GM12872 (cell line): ENCODE measurements at regions not wholly inside any gene's neighbourhood (a gene's known extent, or its start where the extent isn't known, plus 50 kb on each side); places are given as distances from the start of the nearest gene placed in this dataset.

ENCODE experiments used
- CTCF ChIP-seq: IDR thresholded peaks from 3 replicates; pipeline ENCODE4 v1.5.1; 2011; ENCODE audit warnings: low read depth, mild to moderate bottlenecking, low read length, moderate library complexity; ENCODE audit not compliant: insufficient read depth

GRCh38 chr3:177538750-177539730, 341.8 kb upstream of the TBL1XR1 start:
- no peak for TF ChIP-seq CTCF

DNA sequence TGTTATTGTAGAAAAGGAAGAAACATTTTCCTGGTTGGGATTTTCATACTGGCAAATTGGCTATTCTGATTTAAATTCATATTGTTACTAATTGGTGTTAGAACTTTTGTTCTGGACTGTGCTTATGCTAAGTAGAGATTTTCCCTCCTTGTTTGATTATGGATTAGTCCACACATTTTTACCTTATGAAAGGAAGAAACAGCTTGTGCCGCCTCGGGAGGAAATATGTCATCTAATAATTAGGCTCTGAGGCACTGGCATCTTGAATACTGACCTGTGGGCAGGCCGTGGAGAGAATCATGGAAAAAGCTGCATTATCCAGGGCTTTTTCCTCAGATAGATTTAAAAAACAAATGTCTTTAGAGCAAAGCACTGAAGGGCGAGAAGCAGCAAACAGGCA, 344.3 kb upstream of the TBL1XR1 start:
- no peak for TF ChIP-seq CTCF

GRCh38 chr3:177545964-177546363, 348.7 kb upstream of the TBL1XR1 start:
- TF ChIP-seq CTCF: no peak

DNA sequence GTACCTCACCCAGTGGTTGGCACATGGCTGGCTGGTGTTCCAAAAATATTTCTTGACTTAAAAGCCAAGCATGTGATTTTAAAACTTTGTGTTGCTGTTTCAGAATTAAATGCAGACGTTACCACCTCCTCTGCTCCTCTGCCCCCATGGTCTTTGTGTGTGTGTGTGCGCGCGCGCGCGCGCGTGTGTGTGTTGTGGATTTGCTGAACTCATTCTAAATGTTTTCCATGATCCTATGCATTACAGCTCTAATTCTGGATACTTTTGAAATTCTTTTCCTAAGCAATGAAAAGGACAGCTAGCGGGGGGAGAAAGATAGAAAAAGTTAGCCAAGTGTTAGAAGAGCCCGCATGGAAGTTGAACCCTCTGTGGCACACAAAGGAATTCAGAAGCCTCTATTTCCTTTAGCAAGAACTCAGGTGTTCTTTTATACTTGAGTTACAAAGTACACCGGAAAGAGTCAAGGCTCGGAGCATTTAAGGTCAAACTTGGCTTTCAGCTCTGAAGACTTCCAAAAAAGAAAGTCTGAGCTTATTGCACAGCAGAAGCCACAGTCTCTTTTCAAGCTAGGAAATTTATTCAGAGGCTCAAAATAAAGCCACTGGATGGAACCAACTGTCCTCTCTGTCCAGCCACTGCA, 350.5 kb upstream of the TBL1XR1 start:
- TF ChIP-seq CTCF: no peak

GRCh38 chr3:177550667-177551066, 353.4 kb upstream of the TBL1XR1 start:
- TF ChIP-seq CTCF: no peak

GRCh38 chr3:177551431-177551836, 354.2 kb upstream of the TBL1XR1 start:
- no peak for TF ChIP-seq CTCF

DNA sequence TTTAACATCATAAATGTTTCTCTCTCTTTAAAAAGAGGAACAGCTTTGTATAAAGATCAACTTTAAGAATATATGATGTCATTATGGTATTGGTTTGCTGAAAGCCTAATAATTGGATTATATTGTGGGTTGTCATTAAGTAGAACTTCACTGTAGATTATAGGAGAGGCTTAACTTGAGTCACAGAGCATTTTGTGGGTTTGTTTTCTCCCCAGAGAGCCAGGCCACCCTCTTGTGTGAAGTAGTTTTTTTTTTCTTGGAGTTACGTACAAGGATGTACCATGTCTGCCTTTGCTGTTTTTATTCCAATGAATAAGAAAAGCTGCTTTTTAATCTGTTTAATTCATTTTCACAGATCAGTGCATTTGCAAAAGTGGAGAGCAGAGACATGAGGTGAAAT, 354.8 kb upstream of the TBL1XR1 start:
- TF ChIP-seq CTCF: no peak
